H9 (cell line): ENCODE measurements at regions not wholly inside any gene's neighbourhood (a gene's known extent, or its start where the extent isn't known, plus 50 kb on each side); places are given as distances from the start of the nearest gene placed in this dataset.

Experiments used
- DNase-seq: peaks from one replicate; pipeline ENCODE4 v3.0.0-alpha.2; 2017
- H2AFZ ChIP-seq: one replicate; pipeline ENCODE4 v1.6.1; 2013; ENCODE audit warnings: mild to moderate bottlenecking, low read length, control low read depth, moderate library complexity
- H2AK5ac ChIP-seq: 2 replicates; pipeline ENCODE4 v1.6.1; 2013; ENCODE audit warnings: low read length, control low read depth, mixed read lengths; ENCODE audit not compliant: insufficient read length
- H2BK120ac ChIP-seq: one replicate; pipeline ENCODE4 v1.6.1; 2013; ENCODE audit warnings: low read depth, mild to moderate bottlenecking, low read length, control low read depth, inconsistent platforms; ENCODE audit not compliant: poor library complexity, severe bottlenecking
- H2BK12ac ChIP-seq: 2 replicates; pipeline ENCODE4 v1.6.1; 2013; ENCODE audit warnings: low read length, control low read depth, mixed read lengths, low read depth; ENCODE audit not compliant: insufficient read length
- H2BK15ac ChIP-seq: 2 replicates; pipeline ENCODE4 v1.6.1; 2013; ENCODE audit warnings: low read depth, low read length, control low read depth
- H2BK20ac ChIP-seq: one replicate; pipeline ENCODE4 v1.6.1; 2013; ENCODE audit warnings: low read depth, mild to moderate bottlenecking, low read length, control low read depth, inconsistent platforms; ENCODE audit not compliant: poor library complexity, severe bottlenecking
- H2BK5ac ChIP-seq: 2 replicates; pipeline ENCODE4 v1.6.1; 2013; ENCODE audit warnings: low read length, control low read depth, mixed read lengths; ENCODE audit not compliant: insufficient read length
- H3K14ac ChIP-seq: 2 replicates; pipeline ENCODE4 v1.6.1; 2013; ENCODE audit warnings: low read length, control low read depth; ENCODE audit not compliant: insufficient read depth
- H3K18ac ChIP-seq: 2 replicates; pipeline ENCODE4 v1.6.1; 2013; ENCODE audit warnings: low read depth, mild to moderate bottlenecking, mixed read lengths, low read length, control low read depth; ENCODE audit not compliant: insufficient read length
- H3K23ac ChIP-seq: 2 replicates; pipeline ENCODE4 v1.6.1; 2013; ENCODE audit warnings: low read length, control low read depth, mixed read lengths, low read depth; ENCODE audit not compliant: insufficient read length
- H3K23me2 ChIP-seq: 2 replicates; pipeline ENCODE4 v1.6.1; 2013; ENCODE audit warnings: low read depth, mild to moderate bottlenecking, mixed read lengths, low read length, control low read depth; ENCODE audit not compliant: insufficient read length, poor library complexity, severe bottlenecking
- H3K27ac ChIP-seq: 2 replicates; pipeline ENCODE4 v1.5.1; 2013; ENCODE audit warnings: low read length, control low read depth, mixed read lengths, low read depth; ENCODE audit not compliant: insufficient read length
- H3K27me3 ChIP-seq: 2 replicates; pipeline ENCODE4 v1.6.1; 2013; ENCODE audit warnings: low read length, control low read depth, inconsistent platforms; ENCODE audit not compliant: insufficient read depth
- H3K4ac ChIP-seq: 2 replicates; pipeline ENCODE4 v1.6.1; 2013; ENCODE audit warnings: low read depth, mild to moderate bottlenecking, control low read depth, inconsistent platforms, low read length, moderate library complexity
- H3K4me1 ChIP-seq: 2 replicates; pipeline ENCODE4 v1.6.1; 2013; ENCODE audit warnings: low read length, control low read depth, inconsistent platforms; ENCODE audit not compliant: insufficient read depth
- H3K4me2 ChIP-seq: 2 replicates; pipeline ENCODE4 v1.6.1; 2013; ENCODE audit warnings: low read length, control low read depth, mixed read lengths; ENCODE audit not compliant: insufficient read length, insufficient read depth
- H3K56ac ChIP-seq: 2 replicates; pipeline ENCODE4 v1.6.1; 2013; ENCODE audit warnings: low read depth, mild to moderate bottlenecking, mixed read lengths, low read length, control low read depth; ENCODE audit not compliant: insufficient read length
- H3K79me1 ChIP-seq: 2 replicates; pipeline ENCODE4 v1.6.1; 2013; ENCODE audit warnings: low read depth, mild to moderate bottlenecking, moderate library complexity, low read length, control low read depth, inconsistent platforms; ENCODE audit not compliant: insufficient read depth, poor library complexity, severe bottlenecking
- H3K79me2 ChIP-seq: 2 replicates; pipeline ENCODE4 v1.6.1; 2013; ENCODE audit warnings: low read length, control low read depth, inconsistent platforms; ENCODE audit not compliant: insufficient read depth
- H3K9ac ChIP-seq: 2 replicates; pipeline ENCODE4 v1.6.1; 2013; ENCODE audit warnings: low read length, control low read depth, mixed read lengths; ENCODE audit not compliant: insufficient read length; ENCODE audit errors: extremely low read depth
- H3K9me3 ChIP-seq: one replicate; pipeline ENCODE4 v1.6.1; 2013; ENCODE audit warnings: low read depth, low read length, inconsistent platforms; ENCODE audit not compliant: control insufficient read depth
- H3T11ph ChIP-seq: one replicate; pipeline ENCODE4 v1.6.1; 2013; ENCODE audit warnings: mild to moderate bottlenecking, low read length, control low read depth, inconsistent platforms
- H4K20me1 ChIP-seq: one replicate; pipeline ENCODE4 v1.6.1; 2013; ENCODE audit not compliant: control insufficient read depth, insufficient read length, insufficient read depth
- H4K5ac ChIP-seq: 2 replicates; pipeline ENCODE4 v1.6.1; 2013; ENCODE audit warnings: low read depth, mild to moderate bottlenecking, mixed read lengths, low read length, control low read depth; ENCODE audit not compliant: insufficient read length
- H4K8ac ChIP-seq: replicated peaks from 2 replicates; pipeline ENCODE4 v1.6.1; 2013; ENCODE audit warnings: low read length, control low read depth, mixed read lengths, low read depth; ENCODE audit not compliant: insufficient read length
- H4K91ac ChIP-seq: 2 replicates; pipeline ENCODE4 v1.6.1; 2013; ENCODE audit warnings: low read depth, mild to moderate bottlenecking, moderate library complexity, mixed read lengths, low read length, control low read depth; ENCODE audit not compliant: insufficient read length
- H3K27ac Mint-ChIP-seq, 3 experiments: 2 replicates in 2 of 3; 3 replicates in 1 of 3; pipeline ENCODE4 v1.8.0; 2020 to 2021; ENCODE audit warnings: mixed read lengths in 3 of 3, mild to moderate bottlenecking in 1 of 3, moderate library complexity in 1 of 3
- H3K27me3 Mint-ChIP-seq: 2 replicates; pipeline ENCODE4 v1.8.0; 2021; ENCODE audit warnings: low read depth, mild to moderate bottlenecking, moderate library complexity, mixed read lengths
- H3K36me3 Mint-ChIP-seq, 3 experiments: 2 replicates in 2 of 3; 3 replicates in 1 of 3; pipeline ENCODE4 v1.8.0; 2020 to 2021; ENCODE audit warnings: low read depth in 3 of 3, mixed read lengths in 3 of 3; ENCODE audit not compliant: insufficient read depth in 1 of 3
- H3K4me1 Mint-ChIP-seq, 2 experiments: 2 replicates each; pipeline ENCODE4 v1.8.0; 2020; ENCODE audit warnings: mixed read lengths in 2 of 2
- H3K4me3 Mint-ChIP-seq, 2 experiments: 2 replicates in 1 of 2; 3 replicates in 1 of 2; pipeline ENCODE4 v1.8.0; 2020 to 2021; ENCODE audit warnings: mild to moderate bottlenecking in 2 of 2, mixed read lengths in 2 of 2, moderate library complexity in 1 of 2
- H3K9me3 Mint-ChIP-seq, 2 experiments: 2 replicates in 1 of 2; 3 replicates in 1 of 2; pipeline ENCODE4 v1.8.0; 2020; ENCODE audit warnings: mild to moderate bottlenecking in 2 of 2, mixed read lengths in 2 of 2, moderate library complexity in 1 of 2
- WGBS: extraction: QIAGEN DNeasy Blood & Tissue Kit; methylation state at CpG from one replicate; pipeline ENCODE4 v1.1.7; 2013; ENCODE audit warnings: missing lambda C conversion rate, low lambda C conversion rate, mixed read lengths; ENCODE audit not compliant: insufficient read length; ENCODE audit errors: extremely low coverage; 5-methylcytosine and 5-hydroxymethylcytosine counted together
- TF ChIP-seq, protein P1 (sequence below): fragments of 200-600 bp; sonication (generic); conservative IDR thresholded peaks from 3 replicates; pipeline ENCODE4 v1.8.0; 2021; ENCODE audit warnings: antibody characterized with exemption, mild to moderate bottlenecking

DNA sequence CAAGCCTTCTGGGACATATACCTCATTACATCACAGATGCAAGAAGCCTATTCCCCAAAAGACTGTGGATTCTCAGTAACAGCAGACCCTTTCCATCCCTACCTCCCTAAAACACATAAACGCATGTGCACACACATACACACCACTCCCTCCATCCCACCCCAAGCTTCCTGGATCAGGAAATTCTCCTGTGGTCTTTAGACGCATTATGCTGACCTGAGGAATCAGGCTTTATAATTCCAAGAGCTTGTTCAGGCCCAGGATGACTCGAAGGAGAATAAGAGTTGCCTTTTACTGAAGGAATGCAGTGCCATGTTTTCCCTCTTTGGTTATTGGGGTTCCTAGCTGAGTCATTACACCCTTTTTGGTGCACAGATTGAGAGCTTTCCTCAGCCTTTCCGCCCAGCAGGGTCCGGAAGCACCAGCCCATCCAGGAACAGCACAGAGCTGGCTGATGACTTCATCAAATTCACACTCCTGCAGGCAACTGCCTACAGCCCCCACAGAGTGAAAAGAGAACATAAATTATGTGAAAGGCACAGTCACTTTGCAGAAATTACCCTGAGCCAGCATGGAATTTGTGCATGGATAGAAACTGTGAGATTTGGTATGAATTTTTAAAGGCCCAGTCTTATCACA, 385.0 kb upstream of the TRPC7 start:
- Histone ChIP-seq H2BK5ac (no peak overlapping the region), H2BK120ac (no peak overlapping the region), H3K14ac (no peak overlapping the region), H2AFZ (no peak overlapping the region), H3K23me2 (no peaks in the 10 kb centered on the region), H2AK5ac (no peak overlapping the region), H2BK20ac (no peak overlapping the region), H3K79me2 (no peaks in the 10 kb centered on the region), H3K9me3 (no peaks in the 10 kb centered on the region), H4K5ac (no peak overlapping the region), H3K56ac (no peak overlapping the region), H3K18ac (no peak overlapping the region), H3K4ac (no peak overlapping the region), H2BK15ac (no peak overlapping the region), H3T11ph (no peak overlapping the region), H3K4me1 (no peaks in the 10 kb centered on the region), H4K91ac (no peak overlapping the region), H3K27ac (no peak overlapping the region), H3K79me1 (no peaks in the 10 kb centered on the region), H4K8ac (no peak overlapping the region), H3K27me3 (no peaks in the 10 kb centered on the region), H4K20me1 (no peaks in the 10 kb centered on the region), H3K4me2 (no peak overlapping the region), H3K23ac (no peak overlapping the region), H3K9ac (no peak overlapping the region), H2BK12ac (no peak overlapping the region)
- no peak for DNase-seq
- no peak overlapping the region for H3K4me3 Mint-ChIP-seq
- WGBS, result no CpG with 5 or more reads among the region's 5 CpGs
- TF ChIP-seq, protein P1, sequence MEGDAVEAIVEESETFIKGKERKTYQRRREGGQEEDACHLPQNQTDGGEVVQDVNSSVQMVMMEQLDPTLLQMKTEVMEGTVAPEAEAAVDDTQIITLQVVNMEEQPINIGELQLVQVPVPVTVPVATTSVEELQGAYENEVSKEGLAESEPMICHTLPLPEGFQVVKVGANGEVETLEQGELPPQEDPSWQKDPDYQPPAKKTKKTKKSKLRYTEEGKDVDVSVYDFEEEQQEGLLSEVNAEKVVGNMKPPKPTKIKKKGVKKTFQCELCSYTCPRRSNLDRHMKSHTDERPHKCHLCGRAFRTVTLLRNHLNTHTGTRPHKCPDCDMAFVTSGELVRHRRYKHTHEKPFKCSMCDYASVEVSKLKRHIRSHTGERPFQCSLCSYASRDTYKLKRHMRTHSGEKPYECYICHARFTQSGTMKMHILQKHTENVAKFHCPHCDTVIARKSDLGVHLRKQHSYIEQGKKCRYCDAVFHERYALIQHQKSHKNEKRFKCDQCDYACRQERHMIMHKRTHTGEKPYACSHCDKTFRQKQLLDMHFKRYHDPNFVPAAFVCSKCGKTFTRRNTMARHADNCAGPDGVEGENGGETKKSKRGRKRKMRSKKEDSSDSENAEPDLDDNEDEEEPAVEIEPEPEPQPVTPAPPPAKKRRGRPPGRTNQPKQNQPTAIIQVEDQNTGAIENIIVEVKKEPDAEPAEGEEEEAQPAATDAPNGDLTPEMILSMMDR, result no peak
- peaks cover 0 to 6% of the 10 kb centered on the region in 2 experiments; a peak in 1 of 5 replicates for H3K9me3 Mint-ChIP-seq
- H3K4me1 Mint-ChIP-seq, result no peaks in the 10 kb centered on the region
- peaks cover 6% of the 10 kb centered on the region for H3K27me3 Mint-ChIP-seq
- H3K27ac Mint-ChIP-seq, result no peak overlapping the region; a peak in 1 of 7 replicates
- no peaks in the 10 kb centered on the region for H3K36me3 Mint-ChIP-seq
